Lower leg skin (tissue), 3 donors: ENCODE measurements at regions not wholly inside any gene's neighbourhood (a gene's known extent, or its start where the extent isn't known, plus 50 kb on each side); places are given as distances from the start of the nearest gene placed in this dataset.

Experiments
- POLR2A ChIP-seq, 2 donors: fragments of 450-650 bp; IDR thresholded peaks; one replicate each; pipeline ENCODE4 v1.6.1; 2016 to 2017; ENCODE audit warnings: antibody characterized with exemption in 2 of 2, mild to moderate bottlenecking in 1 of 2, moderate library complexity in 1 of 2
- TF ChIP-seq, protein P1 (sequence below), 3 donors: fragments of 450-650 bp; IDR thresholded peaks; one replicate each; pipeline ENCODE4 v1.5.1; 2016; ENCODE audit warnings: antibody characterized with exemption in 3 of 3, mild to moderate bottlenecking in 3 of 3, moderate library complexity in 2 of 3

DNA sequence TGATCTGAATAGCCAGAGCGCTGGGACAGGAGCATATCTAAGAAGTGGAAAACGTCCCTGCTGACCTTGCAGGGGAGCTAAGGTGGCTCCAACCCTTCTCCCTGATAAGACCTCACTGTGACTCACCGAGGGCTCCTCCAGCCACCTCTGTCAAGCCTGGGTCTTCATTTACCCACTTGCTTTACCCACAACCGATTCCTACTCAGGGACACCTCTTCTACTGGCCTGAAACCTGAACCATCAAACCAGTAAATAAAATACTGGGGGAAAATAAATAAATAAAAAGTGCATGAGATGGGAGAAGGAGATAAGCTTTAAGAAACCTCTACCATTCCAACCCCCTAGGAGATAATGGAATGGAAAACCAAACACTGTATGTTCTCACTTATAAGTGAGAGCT, 80.2 kb upstream of the ALOX12 start:
- TF ChIP-seq POLR2A (IDR thresholded peaks at IDR 0.05), result no peak
- TF ChIP-seq, protein P1, sequence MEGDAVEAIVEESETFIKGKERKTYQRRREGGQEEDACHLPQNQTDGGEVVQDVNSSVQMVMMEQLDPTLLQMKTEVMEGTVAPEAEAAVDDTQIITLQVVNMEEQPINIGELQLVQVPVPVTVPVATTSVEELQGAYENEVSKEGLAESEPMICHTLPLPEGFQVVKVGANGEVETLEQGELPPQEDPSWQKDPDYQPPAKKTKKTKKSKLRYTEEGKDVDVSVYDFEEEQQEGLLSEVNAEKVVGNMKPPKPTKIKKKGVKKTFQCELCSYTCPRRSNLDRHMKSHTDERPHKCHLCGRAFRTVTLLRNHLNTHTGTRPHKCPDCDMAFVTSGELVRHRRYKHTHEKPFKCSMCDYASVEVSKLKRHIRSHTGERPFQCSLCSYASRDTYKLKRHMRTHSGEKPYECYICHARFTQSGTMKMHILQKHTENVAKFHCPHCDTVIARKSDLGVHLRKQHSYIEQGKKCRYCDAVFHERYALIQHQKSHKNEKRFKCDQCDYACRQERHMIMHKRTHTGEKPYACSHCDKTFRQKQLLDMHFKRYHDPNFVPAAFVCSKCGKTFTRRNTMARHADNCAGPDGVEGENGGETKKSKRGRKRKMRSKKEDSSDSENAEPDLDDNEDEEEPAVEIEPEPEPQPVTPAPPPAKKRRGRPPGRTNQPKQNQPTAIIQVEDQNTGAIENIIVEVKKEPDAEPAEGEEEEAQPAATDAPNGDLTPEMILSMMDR (IDR thresholded peaks at IDR 0.05), result no peak
